Left forelimb (tissue), 1 donor: ENCODE measurements at regions not wholly inside any gene's neighbourhood (a gene's known extent, or its start where the extent isn't known, plus 50 kb on each side); places are given as distances from the start of the nearest gene placed in this dataset.
"Not testable (repeated sequence)": the region's sequence is repeated elsewhere in the genome, so short reads cannot be mapped to it uniquely, and the experiment has no call there.

ENCODE experiments used
- DNase-seq: peaks from one replicate; pipeline ENCODE4 v3.0.0-alpha.2; 2018; ENCODE audit warnings: low spot score

DNA sequence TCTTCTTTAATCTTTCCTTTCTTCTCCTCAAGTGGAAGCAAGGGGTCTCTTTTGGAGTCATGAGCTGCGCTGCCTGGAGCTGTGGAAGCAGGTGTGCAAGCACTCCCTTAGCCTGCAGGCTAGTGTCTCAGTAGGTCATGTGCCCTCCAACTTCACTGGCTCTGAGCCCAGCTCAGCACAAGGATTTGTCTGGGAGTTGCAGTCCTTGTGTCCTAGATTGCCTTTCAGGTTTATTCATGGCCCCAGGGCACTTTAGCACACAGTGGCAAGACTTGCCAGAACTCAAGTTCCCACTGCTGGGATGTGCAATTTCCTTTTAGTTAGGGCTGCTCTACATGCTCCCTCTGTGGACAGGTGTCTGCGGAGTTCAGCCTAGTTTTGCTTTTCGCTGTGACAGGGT, 211.7 kb downstream of the LIG4 start:
- DNase-seq, result no peak

DNA sequence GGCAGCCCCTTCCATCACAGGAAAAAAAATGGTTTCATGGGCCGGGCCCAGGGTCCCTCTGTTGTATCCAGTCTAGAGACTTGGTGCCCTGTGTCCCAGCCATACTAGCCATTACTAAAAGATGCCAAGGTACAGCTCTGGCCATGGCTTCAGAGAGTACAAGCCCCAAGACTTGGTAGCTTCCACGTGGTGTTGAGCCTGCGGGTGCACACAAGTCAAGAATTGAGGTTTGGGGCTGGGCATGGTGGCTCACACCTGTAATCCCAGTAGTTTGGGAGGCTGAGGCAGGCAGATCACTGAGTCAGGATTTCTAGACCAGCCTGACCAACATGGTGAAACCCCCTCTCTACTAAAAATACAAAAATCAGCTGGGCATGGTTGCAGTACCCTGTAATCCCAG, 214.3 kb downstream of the LIG4 start:
- no peak for DNase-seq

DNA sequence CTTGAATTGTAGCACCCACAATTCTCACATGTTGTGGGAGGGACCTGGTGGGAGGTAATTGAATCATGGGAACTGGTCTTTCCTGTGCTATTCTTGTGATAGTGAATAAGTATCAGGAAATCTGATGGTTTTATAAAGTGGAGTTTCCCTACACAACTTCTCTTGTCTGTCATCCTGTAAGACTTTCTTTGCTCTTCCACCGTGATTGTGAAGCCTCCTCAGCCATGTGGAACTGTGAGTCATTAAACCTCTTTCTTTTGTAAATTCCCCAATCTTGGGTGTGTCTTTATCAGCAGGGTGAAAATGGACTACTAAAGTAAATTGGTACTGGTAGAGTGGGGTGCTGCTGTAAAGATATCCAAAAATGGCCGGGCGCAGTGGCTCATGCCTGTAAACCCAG, 215.6 kb downstream of the LIG4 start:
- no peak for DNase-seq

DNA sequence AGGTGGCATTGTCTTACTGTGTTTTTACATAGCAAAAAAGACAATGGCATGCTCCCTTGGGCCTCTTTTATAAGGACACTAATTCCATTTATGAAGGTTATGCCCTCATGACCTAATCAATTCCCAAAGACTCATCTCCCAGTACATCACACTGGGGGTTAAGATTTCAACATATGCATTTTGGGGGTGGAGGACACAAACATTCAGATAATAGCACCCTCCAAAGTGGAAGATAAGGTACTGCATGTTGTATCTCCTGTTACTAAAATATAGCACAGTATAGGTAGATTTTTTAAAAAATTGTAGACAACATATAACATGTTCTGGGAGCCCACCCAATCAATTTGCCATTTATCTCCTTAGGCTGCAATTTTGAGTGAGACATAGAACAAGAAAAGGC, 221.2 kb downstream of the LIG4 start:
- no peak for DNase-seq

DNA sequence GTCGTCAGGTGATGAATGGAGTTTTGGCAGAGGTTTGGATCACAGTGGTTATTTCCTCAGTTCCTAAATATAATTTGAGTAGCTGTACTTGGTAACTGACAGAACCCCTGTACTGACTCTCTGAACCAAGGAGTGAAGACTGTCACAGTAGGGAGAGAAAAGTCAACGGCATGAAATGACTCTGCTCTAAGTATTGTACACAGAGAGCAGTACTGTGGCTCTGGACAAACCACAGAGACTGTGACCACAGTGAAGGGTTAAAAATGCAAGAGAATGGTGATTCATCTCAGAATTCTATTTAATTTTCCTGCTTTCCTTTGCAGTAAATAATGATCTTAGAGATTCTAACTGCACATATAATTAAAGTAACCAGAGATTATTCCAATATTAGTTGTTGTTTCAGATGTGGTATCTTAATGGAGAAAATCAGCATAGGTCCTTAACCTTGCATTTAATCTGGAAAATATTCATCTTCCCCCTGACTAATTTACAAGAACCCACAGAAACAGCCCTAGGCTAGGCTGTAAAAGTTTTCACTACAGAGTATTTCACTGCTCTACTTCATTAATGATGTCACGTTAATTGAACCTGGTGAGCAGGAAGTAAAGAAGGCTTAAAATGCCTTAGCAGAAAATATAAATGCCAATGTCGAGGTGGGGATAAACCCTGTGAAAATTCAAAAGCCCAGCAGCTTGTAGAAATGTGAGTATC, 221.9 kb downstream of the LIG4 start:
- no peak for DNase-seq

DNA sequence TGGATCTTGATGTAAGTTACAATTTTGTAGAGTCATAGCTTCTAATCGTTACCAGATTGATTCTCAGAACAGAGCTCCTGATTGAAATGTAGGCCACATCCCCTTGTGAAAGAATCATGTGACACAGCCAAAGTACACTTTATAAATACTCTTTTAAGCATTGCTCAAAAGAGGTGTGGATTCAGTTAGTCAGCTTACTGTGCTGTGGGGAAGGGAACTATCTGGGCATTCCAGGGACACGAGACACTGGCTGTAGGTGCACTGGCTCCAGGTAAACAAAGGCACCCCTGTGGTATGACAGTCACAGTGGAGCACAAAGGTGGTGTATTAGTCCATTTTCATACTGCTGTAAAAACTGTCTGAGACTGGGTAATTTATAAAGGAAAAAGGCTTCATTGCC, 222.8 kb downstream of the LIG4 start:
- no peak for DNase-seq

DNA sequence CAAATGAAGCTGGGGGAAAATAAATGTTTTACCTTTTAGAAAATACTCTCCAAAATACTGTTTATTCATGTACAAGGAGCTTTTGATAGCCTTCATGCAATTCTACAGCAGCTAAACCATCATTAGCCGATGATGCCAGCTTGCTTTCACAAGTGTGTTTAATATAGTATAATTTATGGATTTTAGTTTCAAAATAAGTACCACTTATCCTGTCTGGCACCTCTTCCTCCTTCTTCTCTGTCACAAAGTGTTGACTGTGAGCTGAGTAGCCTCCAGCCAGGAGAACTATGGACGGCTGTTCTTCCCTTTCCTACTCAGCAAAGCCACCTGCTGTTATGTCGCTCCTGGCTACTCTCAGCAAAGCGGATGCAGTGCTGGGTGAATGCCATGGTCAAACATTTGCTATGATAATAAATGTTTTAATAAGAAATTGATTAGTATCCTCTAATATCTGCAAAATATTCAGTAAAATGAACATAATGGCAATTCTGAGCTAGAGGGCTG, 238.2 kb downstream of the LIG4 start:
- no peak for DNase-seq

DNA sequence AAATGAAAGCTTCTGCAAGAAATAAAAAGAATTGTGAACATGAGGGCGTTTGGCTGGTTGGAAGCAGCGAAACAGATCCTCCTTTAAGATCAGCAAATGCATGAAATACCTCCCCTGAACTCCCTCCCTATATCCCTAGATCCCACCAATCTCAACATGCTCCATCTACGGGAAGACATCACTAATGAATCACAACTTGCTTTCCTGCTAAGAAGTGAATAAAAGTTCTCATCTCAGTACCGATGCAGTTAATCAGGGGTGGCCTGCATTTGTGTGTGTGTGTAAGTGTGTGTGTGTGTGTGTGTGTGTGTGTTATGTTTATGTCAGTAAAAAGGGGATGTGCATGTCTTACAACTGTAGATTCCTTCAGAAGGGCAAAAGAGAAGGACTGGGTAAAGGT, 238.7 kb downstream of the LIG4 start:
- DNase-seq, result no peak

DNA sequence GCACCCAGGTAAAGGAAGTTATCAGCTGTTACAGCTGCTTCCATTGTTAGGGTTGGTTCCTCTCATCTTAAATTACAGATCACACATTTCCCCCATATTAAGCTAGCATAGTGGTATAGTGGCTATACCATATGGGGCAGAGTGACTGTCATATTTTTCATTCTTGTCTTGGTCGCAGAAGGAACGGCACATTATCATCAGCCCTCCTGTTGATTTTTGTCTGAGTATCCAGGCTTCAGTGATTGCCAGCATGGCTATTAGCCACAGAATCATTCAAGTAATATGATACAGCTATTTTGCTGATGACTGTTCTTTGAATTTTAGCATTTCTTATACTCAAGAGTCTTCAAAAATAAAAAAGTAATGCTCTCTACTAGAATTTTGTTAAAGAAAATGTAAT, 240.9 kb downstream of the LIG4 start:
- DNase-seq, result no peak

DNA sequence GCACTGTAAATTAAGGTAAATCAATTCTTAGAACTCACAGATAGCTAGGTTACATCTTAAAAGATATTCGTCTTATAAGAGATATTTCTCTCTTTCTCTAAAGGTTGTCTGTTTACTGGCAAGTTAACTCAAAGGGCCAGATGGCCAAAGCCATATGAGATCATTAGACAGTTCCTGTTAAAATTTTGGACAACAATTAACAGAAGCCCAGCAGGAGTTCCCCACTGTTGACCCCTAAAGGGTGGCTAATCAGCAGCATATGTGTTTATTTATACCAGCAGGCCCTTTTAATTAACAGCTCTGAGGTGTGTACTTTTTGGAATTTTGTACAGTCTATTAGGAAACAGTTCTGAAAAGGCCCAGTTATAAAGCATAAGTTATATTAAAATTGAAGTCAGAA, 245.8 kb downstream of the LIG4 start:
- DNase-seq, result no peak

DNA sequence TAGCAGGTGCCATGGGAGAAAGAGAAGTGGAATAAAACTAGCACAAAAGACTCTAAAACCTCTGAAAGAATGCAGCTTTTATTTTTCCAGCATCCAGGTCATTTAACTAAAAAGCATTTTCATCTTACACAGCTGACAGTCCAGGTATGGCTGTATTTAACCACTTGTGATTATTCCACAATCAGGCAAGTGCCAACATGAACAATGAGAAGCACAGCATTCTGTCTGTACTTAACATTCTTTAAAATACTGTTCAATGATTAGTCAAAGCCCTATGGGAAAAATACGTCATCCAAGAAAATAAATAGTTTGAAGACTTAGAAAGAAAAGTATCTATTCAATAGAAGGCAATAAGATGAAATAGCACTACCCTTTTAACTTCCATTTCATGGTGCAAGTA, 246.9 kb downstream of the LIG4 start:
- no peak for DNase-seq

DNA sequence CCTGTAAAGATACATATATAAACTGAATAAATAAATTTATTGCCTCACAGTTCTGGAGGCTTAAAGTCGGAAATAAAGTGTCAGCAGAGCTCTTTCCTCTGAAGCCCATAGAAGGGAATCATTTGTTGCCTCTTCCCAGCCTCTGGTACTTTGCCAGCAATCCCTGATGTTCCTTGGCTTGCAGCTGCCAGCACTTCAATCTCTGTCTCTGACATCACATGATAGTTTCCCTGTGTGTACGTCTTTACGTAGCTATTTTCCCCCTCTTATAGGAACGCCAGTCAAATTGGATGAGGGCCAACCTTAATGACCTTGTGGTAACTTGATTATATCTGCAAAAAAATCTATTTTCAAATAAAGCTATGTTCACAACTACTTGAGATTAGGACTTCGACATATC, 250.9 kb downstream of the LIG4 start:
- no peak for DNase-seq

DNA sequence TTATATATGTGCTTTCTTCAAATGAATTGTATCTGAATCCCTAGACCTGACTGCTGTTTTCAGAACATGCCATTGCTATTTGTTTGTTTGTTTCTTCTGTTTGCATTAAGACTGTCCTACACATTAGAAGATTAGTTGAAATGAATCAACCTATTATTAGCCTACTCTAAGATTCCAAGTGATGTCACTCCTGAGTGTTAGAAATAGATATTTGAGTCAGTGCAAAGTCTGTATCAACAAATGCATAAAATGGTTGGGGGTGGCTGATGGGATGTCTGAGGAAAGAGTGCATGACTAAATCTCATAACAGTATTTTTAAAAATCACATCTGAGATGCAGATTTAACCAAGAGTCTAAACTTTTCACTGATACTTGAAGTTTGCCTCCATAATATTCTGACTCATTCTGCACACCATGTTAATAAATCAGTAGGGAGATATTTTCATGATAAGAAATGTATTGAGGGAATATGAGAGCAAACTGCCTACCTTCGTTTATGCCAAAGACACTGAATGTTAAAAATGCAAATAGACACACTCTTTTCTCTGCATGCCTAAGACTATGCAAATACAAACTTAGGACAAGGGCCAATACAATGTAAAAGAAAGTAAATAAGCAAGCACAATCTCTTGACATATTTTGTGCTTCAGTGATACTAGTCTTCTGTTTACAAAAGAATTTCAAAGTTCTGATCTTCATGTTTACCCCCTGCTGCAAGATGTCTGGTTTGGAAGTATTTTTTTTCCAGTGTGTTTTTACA, 253.3 kb downstream of the LIG4 start:
- no peak for DNase-seq

DNA sequence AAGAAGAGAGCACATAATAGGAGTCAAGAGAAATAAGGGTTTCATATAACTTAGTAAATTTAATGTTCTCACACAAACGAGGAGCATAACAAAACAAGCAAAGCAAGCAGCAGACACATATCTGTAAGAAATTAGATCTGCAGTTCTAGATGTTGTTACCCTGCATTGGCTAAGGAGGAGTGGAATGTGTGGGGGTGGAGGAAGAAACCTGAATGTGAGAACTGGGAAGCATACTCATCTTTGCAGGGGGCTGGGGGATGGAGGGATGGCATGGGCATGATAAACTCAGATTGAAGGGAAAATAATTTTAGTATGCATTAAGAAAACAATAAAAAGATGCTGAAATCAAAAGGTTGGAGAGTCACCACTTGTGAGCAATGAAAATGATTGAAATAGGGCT, 255.0 kb downstream of the LIG4 start:
- DNase-seq, result no peak

DNA sequence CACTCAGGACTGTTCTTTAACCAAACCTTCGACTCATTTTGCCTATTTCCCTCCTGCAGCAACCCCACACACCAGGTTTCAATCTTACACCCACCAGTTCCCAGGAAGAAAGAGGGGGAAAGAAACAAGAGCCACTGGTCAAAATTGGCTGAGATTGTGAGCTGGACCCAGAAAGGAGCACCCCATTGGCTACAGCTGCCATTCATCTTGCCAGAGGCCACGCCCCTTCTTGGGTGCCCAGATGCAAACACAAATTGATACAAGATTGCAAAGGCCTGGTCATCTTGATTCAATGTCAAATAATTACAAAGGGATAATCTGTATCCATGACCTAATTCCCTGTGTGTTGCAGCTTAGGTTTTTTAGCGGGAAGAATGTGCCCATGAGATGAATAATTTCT, 258.4 kb downstream of the LIG4 start:
- no peak for DNase-seq

DNA sequence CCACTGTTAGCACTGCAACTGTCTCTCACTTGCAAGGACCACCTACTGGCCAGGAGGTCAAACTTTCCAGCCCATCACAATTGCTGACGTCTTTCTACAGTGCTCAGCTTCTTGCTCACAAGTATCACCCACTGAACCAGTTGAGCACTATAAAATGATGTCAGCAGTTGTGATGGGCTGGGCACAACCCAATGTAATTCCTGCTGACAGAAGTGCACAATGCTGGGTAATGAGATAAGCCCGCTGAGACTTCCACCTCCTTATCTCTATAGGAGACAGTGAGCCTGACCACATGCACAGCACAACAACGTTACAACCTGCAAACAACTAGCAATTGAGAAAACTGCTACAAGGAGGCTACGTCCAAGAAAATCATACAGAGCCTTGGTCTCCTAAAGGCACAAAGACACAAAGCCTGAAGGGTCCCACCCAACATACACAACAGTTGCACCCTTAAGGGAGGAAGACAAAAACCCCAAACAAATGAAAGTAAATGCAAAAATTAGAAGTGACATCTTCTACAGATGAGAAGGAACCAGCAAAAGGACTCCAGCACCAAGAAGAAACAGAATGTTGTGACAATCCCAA, 273.2 kb downstream of the LIG4 start:
- DNase-seq, result no peak

DNA sequence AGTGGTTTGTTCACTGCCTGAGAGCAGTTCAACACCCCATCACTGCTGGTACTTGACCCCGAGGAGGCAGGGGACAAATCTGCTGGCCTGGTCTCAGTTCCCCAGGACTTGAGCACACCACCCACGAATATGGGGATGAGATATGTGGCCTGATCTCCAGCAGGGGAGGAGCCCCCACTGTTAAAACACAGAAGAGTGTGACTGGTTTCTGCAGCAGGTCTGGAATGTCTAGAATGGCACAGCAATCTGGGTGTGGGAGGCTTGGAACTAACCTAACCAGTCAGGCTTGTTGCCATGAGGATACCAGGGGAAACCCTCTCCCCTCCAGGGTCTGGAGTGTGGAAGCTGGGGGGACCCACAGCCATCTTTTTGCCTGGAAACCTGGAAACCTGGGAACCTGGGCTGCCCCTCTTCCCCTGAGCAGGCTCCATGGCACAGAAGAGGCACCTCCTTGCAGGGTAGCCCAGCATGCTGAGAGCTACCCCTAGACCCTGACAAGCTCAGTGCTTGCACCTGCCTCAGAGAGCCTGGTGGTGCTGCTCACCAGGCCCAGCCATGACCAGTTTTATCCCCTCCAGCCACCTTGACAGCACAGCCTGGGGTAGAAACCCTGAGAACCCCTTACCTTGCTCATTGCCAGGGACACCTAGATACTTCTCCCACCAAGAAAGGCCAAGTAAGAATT, 273.8 kb downstream of the LIG4 start:
- no peak for DNase-seq

DNA sequence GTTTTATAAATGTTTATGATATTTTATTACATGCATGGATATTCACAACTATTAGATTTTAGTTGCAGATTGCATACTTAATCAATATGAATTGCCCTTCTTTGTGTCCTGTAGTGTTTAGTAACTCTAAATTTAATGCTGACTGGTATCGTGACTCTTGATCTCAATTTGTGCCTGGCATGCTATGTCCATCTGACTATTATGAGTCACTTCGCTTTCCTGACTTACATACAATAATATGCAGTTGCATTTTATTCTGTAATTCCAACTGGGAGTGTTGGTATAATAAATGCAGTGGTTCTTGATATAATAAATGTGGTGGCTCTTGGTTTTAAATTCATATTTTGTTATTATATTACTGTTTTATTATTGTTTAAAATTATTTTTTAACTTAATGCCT, 277.5 kb downstream of the LIG4 start:
- no peak for DNase-seq

DNA sequence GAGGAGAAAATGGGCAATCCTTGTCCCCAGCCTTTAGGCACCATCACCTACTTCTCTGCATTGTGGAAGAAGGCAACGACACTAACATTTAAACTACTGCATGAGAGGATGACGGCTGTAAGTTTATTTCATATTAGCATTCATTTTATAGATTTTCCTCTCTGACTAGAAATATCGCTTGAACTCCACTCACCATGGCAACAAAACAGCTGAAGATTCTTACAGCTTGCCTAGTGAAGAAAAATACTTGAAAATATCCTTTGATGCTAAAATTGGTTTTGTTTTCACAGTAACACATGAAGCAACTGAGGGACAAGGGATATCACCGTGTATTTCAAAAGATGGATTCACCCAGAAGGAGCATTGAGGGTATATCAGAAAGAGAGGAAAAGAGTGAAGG, 284.3 kb downstream of the LIG4 start:
- DNase-seq, result no peak

DNA sequence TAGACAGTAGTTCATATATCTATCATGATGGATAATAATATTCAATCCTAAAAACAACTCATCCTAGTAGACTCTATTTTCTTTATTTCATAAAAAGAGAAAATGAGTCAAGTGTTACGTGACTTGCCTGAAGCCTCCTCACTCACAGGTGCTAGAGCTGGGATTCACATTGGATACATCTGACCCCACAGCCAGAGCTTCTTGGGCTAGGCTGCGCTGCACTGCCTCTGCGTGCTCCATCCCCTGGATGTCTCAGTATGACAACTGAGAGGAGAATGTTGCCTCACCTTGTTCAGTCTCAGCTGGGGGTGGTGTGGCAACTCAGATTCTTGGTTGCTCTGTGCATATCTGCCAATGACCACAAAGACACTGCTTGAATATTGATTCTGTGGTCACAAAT, 286.6 kb downstream of the LIG4 start:
- no peak for DNase-seq

DNA sequence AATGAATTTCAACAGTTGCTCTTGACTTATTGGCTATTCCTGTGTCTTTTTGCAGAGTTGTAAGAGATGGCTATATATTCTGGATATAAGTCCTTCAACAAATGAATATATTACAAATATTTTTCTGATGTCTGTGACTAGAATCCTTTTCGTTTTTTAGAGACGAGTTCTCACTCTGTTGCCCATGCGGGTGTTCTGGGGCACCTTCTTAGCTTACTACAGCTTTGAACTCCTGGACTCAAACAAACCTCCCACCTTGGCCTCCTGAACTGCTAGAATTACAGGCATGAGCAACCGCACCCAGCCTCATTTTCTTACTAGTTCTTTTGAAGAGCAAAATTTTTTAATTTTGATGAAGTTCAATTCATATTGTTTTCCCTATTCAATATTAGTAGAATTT, 287.8 kb downstream of the LIG4 start:
- no peak for DNase-seq

DNA sequence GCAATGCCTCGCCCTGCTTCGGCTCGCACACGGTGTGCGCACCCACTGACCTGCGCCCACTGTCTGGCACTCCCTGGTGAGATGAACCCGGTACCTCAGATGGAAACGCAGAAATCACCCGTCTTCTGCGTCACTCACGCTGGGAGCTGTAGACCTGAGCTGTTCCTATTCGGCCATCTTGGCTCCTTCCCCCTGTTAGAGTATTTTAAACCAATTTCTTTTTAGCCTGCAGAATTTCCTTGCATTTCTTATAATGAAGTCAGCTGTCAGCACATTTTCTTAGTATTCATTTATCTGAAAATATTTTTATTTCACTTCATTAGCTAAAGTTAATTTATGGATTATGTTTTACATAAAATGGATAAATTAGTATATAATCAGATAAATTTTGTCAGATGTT, 288.8 kb downstream of the LIG4 start:
- not testable (repeated sequence) for DNase-seq

DNA sequence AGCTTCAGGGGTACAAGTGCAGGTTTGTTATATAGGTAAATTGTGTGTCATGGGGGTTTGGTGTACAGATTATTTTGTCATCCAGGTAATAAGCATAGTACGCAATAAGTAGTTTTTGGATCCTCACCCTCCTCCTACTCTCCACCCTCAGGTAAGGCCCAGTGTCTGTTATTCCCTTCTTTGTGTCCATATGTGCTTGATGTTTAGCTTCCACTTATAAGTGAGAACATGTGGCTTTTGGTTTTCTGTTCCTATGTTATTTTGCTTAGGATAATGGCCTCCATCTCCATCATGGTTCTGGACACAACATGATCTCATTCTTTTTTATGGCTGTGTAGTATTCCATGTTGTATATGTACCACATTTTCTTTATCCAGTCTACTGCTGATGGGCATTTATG, 298.4 kb downstream of the LIG4 start:
- not testable (repeated sequence) for DNase-seq
